GM20431 (cell line): ENCODE measurements at regions not wholly inside any gene's neighbourhood (a gene's known extent, or its start where the extent isn't known, plus 50 kb on each side); places are given as distances from the start of the nearest gene placed in this dataset.

Experiments used
- in situ Hi-C: fragments of 300-500 bp; cut with MseI, MboI; formaldehyde crosslinking; loops from one replicate; pipeline ENCODE4 v1.15.0; 2020; ENCODE audit warnings: low sequenced_read_pairs; ENCODE audit not compliant: unreplicated experiment

DNA sequence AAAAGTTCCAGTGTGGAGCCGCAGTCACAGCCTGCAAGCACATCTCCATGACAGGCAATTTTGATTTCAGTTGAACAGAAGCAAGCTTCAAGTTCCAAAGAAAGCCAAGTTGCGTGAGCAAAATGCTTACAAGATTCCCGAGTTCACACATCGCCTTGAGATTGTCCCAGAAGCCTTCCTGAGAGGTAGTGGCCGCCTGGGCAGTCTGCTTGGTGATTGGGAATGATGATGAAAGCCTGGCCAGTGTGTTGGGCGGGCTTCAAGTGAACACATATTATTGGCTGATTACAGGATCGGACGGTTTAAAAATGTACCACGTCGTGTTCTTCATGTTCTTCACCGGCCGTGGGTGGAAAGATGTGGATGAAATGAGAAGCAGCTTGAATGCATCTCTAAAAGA lies 185.5 kb downstream of the FOXL1 start:
- in situ Hi-C loops = no loop called here

DNA sequence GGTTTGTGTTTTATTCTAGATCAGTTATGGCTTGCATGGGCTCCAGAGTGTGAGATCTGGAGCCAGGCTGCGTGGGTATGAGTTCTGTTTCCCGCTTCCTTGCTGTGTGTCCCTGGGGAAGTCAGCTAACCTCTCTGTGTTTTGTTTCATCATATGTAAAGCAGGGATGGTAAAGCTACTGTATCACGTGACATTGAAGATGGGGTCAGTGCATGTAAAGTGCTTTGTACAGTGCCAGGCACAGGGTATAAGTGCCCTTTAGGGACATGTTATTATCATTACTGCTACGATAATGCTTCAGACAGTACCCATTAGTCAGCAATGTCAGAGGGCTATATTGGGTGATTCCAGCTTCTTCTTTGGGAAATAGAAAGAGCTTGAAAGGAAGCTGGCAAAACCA lies 186.2 kb downstream of the FOXL1 start:
- in situ Hi-C loops = no loop called here

DNA sequence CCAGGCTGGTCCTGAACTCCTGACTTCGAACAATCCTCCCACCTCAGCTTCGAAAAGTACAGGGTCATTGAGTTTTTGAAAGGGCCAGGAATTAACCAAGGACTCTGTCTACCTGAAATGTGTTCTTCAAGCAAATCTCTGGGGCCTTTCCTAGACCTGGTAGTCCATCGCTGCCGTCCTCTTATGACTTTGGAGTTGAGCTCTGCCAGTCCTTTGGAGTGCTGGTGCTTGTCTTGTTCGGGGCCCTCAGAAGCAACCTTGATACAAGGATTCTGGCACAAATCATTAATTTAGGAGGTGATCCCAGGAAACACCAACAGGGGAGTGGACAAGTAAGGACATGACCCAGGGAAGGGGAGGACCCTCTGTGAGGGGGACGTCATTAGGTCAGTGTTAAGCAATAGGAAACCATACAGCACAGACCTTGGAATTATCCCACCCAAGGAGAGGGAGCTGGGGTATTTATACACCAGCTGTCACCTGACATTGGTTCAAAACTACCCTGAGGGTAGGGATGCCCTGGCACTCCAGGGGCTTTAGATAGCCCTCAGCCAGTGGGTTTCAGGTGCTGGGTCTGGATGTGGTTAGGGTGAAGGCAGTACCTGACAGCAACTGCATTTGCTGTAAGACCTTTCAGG lies 187.2 kb downstream of the FOXL1 start:
- in situ Hi-C loops = no loop called here

DNA sequence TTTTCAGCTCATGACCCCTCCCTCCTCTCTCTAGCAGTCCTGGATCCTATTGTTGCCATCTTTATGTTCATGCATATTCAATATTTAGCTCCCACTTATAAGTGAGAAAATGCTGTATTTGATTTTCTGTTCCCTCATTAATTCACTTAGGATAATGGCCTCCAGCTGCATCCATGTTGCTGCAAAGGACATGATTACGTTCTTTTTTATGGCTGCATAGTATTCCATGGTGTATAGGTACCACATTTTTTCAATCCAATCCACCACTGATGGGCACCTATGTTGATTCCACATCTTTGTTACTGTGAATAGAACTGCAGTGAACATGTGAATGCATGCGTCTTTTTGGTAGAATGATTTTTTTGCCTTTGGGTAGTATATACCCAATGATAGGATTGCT lies 188.4 kb downstream of the FOXL1 start:
- in situ Hi-C loops = no loop called here

DNA sequence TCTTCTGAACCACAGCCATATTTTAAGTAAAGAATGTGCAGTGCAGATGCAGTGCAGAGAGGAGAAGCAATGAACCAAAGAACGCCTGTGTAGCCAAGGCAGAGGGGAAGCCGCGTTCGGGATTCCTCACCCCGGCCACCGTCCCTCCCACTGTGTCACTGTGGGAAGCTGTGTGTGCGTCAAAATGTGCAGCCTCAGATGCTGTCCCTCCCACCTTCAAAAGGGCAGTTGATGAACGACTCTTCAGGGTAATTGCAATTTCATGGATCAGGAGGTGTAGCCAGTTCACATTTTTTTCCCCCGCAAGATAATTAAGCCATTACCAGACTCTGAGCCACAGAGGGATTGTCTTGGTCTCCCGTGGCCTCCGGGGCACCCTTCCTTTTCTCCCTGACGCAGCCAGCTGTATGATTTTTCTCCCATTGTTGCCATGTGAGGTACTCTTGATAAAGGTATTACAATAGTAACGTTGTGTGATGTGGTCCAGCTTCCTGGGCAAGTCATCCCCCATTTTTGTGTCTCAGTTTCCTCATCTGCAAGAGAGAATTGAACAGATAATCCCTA lies 190.0 kb downstream of the FOXL1 start:
- in situ Hi-C loops = no loop called here

DNA sequence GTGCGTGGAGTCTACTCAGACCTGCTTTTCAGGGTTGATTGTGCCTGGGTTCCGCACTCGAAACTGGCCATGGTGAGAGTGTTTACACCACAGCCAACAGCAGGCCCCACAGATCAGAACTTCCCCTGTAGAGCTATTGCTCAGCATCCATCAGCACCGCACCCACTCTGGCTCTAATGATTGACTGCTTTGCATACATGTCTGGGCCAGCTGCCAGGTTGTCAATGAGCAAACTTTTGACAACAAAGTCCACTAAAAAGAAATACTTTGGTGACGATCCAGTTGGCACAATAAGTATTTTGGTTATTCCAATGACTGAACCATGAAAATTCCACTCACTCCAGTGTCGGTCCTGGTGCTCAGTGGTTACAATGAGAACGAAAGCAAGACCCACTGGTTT lies 190.7 kb downstream of the FOXL1 start:
- in situ Hi-C loops = no loop called here

DNA sequence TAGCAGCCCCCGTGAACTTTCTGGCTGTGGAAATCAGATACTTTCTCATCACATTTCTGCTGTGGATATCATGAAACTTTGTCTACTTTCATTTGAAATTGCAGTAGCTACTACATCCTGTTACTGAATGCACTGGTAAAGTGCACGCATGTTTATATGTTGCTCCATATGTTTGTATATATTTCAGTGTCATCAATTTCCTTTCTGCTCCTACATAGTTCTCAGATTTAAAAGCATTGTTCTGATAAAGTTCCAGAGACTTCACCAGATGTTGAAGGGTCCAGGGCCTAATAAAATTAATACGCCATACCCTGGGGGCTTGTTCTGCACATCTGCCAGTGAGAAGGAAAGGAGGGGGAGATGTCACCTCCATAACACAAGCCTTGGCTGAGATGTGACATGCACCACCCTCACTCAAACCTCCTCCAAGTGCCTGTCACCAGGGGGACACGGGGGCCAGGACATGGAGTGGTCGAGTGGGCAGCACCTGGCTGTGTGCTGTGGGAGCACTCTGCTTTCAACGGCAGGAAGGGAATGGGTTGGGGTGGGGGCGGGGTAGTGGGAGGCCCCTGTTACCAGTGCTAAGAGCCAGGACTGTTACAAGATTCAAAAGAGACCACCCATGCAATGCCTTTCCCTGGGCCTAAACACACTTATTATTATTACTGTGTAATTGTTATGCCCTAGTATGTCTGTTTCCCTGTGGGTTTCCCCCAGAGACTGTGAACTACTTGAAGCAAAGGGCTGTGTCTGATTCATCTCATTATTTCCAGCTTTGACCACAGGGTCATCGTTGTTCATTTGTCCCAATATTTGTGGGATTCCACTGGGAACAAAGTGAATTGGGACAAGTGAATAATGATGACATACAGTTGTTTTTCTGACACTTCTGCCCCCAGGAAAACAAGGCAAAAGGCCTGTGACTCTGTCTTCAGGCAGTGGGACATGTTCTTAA lies 193.4 kb downstream of the FOXL1 start:
- in situ Hi-C loops = no loop called here

DNA sequence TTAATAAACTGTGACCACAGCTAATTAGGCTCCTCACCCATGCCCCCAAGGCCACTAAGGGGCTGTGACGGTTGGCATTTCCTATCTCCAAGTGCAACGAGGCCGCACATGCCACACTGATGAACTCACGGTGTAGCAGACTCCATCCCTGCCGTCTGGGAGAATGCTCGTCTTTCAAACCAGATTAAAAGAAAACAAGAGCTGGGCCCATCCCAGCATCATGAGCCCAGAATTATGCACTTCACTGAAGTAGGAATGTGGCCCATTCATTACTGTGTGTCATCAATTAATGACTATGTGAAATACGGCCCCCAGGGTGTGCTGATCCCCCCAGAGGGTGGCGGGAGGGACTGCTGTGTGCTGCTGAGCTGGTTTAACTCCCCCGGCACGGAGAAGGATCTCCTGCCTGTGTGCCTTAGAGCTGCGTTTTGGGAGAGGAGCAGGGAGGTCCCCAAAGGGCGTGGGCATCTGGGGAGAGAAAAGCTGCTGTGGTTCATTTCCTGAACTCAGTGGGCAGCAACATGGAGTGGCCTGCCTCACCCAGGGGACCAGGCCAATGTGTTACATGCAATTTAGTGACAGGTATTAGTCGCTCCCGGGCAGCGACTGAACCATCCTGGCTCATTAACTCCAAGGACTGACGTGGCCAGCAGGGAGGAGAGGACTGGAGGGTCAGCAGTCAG lies 194.5 kb downstream of the FOXL1 start:
- in situ Hi-C loops = no loop called here

DNA sequence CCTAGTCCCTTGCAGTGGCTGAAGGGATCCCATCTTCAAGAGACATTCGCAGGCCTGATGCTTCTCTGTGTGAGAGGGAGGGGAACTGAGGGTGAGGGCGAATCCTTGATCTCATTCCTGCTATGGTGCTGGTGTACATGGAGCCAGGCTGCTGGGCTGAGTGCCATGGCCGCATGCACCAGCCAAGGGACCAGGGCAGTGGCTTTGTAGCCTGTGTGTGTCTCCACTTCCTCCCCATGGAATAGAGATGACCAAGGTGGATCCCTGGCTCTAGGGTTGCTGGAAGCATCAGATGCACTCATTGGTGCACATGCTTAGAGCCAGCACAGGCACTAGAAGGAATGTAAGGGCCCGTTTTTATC lies 195.0 kb downstream of the FOXL1 start:
- in situ Hi-C loops = no loop called here

DNA sequence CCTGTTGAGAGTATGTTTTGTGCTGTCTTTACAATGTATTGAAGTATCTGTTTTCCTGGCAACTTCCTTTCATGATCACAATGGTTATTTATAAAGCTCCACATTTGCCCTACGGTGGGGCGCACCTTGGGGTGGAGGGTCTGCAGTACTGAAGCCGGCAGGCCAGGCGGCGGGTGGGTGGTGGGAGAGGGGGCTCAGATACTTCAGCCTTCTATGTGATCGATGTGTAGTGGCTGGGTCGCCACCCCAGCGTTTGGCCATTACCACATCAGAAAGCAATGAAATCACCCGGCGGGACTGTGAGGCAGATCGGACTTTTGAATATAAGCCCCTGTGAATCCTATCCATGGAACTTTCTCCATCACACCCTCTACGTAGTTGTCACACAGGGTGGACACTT lies 196.6 kb downstream of the FOXL1 start:
- in situ Hi-C loops = no loop called here

DNA sequence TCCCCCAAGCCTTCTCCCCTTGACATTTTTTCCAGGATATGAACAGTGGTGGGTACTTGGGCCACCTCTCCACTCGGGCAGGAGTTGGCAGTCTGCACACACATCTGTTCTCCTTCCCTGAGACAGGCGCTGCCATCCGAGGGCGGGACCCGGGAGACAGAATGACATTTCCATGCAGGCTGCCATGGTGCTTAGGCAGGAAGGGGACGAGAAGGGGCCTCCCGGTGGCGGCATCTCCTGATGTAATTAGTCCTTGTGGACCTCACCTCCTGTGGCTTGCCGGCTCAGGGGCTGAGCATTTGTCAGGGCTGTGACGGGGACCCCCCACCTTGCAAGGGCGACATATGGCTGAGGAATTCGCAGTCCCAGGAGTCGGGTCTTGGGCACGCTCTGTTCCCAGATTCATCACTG lies 197.2 kb downstream of the FOXL1 start:
- in situ Hi-C loops = no loop called here

DNA sequence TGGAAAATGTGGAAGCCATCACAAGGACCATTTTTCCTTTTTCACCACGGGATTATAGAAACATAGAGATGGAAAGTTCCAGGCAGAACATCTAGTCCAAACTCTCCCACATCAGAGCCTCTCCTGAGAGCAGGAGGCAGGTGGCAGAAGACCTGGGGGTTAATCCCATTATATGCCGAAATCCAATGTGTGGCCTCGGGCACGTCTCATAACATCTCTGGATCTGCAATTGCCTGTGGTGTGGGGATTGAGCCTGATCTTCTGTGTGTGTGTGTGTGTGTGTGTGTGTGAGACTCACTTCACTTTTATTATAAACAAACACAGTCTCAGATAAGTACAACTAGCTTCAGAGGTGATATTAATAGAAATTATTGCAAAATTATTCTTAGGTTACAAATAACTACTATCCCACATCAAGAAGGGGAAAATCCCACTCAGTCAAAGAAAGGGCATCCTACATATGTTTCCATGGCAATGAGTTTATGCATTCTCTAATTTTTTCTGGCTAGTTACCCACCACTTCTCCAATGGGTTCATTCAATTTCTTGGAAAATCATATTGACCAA lies 199.1 kb downstream of the FOXL1 start:
- in situ Hi-C loops = no loop called here

DNA sequence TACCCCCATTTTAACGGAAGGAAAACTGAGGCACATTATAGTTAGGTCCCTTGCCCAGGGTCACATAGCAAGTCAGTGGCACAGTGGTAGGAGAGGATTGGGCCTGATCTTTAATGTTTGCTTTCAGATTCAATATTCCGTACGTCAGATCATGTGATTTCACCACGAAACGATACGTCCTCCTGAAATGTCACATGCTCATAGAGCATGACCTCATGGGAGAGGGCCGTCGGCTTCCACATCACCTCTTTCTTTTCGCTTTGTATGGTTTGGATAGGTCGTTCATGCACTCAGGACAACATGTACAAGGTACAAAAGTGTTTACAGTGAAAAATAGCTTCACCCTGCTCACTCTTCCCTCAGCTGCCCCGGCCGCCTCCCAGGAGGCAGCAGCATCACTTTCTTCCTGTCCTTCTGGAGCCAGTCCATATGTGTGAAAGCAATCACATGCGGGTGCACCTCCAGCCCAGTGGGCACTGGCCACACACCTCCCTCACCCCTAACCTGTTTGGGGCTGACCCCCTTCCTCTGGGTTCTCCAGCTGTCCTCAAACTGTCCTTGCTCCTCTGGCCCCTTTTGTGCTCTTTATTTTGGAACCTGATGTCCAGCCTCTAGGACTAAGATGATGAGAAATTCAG lies 199.9 kb downstream of the FOXL1 start:
- in situ Hi-C loops = no loop called here

DNA sequence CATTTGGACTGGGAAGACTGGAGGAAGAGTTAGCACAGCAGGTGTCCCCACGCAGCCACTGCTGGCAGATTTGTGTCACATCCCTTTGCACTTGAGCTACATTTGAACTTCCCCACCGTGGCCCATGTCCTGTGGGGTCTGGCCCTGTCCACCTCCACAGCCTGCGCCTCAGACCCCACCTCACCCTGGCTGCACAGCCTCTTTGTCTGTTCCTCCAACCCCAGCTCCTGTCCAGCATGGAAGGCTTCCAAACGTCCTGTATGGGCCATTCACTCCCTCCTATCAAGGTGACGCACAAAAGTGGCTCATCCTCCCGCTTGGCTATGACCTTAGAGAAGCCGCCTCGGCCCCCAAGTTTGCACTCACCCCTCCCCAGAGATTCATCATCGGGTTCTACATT lies 200.6 kb downstream of the FOXL1 start:
- in situ Hi-C loops = no loop called here

DNA sequence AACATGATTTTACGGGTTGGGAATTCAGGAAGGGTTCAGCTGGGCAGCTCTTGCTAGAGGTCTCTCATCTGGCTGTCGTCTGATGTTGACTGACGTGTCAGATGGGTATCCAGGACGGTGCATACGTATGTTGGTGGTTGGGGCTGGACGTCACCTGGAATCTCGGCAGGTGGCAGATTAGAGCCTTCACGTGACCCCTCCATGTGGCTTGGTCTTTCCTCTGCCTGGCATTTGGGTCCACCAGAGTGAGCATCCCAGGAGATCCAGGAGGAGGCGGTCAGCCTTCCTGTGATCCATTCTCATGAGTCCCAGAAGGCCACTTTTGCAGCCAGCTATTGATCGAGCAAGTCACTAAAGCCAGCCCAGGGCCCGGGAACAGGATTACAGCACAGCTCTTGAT lies 202.7 kb downstream of the FOXL1 start:
- in situ Hi-C loops = no loop called here

DNA sequence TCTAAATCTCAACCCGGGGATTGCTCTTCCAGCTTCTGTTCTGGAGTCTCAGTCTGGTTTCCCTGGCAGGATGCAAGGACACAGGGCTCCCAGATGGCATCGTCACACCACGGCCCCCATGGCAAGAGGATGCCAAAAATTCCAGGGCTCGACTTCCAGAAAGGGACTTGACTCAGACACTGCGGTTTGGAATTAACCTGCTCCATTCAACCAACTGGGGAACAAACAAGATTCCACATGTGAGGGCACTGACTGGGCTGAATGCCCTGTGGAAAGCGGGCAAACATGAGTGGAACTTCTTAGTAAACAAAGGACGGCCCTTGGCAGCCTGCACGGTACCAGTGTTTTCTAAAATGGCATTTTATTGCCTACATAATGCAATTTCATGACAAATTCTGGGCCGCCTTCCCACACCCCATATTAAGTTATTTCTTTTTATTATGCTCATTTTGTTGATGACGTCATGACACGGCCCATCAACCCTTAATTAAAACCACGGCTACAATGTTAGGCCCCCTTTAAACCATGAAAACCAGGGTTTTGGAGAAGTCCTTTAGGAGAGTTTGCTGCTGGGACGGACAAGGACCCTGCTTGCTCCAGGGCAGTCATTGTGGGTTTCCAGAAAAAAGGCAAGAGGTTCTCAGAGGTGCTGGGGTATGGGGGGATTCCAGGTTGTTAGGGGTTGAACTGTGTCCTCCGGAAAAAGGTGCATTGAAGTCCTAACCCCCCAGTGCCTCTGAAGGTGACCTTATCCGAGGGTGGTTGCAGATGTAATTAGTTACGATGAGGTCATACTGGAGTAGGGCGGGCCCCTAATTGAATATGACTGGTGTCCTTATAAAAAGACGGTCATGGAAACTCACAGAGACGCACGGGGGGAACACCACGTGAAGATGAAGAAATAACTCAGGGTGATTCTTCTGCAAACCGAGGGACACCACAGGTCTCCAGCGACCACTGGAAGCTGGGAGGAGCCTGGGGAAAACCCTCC lies 205.6 kb downstream of the FOXL1 start:
- in situ Hi-C loops = no loop called here

DNA sequence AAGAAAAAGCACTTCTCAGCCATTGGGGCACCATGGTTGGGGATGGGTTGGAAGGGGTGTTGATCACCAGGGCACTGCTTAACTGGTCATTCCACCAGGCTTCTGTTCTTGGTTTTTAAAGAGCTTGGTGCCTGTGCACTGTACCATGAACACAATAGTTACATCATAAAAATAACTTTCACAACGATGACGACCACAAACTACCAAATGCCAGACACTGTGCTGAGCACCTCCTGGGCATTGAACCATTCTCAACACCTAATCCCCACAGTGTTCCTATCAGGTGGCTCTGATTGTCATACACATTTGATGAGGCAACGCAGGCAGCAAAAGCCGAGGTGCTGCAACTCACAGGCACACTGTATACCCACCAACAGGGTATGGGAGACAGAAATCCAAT lies 208.0 kb downstream of the FOXL1 start:
- in situ Hi-C loops = no loop called here

DNA sequence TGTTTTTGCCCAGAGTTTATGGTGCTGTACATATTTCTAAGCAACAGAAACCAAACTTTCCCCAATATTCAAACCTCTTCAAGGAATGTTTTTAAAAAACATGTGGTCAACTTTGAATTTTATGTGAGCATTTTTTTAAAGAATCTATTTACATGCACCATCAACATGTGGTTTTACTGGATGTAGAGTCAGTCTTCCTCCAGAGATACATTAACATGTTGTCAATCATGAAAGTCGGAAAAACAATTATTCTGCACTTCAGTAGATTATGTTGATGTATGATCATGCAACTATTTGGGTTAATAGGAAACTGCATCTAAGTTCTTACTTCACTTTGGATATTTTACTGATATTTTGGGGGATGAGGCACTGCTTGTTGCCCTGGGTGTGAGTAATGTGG lies 208.6 kb downstream of the FOXL1 start:
- in situ Hi-C loops = no loop called here

DNA sequence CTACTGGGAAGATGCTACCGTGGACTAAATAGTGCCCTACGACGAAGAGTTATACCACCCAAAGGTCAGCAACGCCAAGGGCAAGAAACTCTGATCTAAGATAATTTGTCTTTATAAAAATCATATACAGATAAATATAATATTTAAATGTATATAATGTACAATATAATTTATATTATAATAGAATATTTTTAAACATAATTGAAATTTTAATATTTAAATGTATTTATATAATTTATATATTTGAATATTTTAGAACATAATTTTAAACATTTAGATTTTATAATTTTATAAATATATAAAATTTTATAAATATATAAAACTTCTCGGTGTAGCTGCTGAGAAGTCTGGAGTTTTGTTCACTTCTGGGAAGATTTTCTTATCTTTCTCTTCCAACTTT lies 209.2 kb downstream of the FOXL1 start:
- in situ Hi-C loops = no loop called here
